GM18499 (cell line): ENCODE measurements at regions not wholly inside any gene's neighbourhood (a gene's known extent, or its start where the extent isn't known, plus 50 kb on each side); places are given as distances from the start of the nearest gene placed in this dataset.

Experiments used
- ATAC-seq: cut with Tn5 transposase; IDR thresholded peaks from one replicate; pipeline ENCODE4 v1.9.1; 2021; ENCODE audit warnings: moderate number of reproducible peaks; ENCODE audit not compliant: insufficient read depth, unreplicated experiment

DNA sequence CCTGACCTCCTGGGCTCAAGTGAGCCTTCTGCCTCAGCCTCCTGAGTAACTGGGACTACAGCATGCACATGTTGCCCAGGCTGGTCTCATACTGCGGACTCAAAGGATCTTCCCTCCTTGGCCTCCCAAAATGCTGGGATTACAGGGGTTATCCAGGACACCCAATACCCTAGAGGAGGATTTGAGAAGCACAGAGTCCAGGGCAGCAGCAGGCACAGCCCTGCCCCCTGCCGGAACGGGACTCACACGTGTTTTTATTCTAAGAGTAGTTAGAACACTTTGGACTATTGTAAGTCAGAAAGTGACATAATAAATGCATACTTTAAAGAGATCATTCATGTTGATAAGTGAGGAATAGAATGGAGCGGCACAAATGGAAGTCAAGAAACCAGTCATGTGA lies 80.2 kb downstream of the C6orf118 start:
- no peak for ATAC-seq

DNA sequence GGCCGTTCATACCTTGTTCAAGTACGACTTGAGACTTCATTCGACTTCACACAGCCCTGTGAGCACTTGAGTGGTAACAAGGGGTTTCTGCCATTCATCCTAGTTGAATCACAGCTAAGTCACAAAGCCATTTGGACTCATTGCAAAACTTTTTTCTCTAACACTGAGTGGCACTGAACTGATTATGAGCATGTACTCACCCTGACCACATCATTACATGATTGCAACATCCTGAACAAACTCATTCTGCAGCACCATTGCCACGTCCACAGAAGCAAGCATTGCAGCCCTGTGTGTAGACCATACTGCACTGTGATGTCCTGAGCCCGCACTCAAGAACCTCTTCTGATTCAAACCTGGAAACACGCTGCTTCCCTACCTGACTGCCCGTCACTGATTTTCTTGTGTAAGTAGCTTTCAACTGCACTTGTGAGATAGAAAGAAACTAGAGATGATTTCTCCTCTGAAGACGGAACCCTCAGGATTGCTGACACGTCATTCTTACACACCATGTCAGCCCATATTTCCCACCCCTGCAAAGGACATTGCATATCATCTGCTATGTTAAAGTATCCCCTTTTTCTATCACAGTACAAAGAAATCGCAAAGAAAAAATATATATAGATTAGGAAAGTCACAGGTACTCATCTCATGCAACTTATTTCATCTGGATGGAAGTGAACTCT lies 81.6 kb downstream of the C6orf118 start:
- no peak for ATAC-seq

DNA sequence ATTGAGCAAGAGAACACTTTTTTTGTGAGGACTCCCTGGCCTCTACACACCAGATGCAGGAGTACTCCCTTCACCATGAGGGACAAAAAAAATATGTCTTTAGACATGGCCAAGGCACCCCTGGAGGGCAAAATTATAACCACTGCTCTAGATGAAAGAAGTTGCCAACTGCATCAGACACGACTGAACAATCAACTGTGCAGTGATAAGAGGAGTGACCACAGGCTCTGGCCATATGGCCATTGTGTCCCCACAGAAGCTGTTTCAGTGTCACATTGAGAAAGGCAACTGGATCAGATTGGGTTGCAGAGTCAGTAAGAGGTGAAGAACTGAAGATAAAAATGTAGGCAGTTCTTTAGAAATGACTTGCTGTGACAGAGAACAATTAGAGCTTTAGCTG lies 85.7 kb downstream of the C6orf118 start:
- no peak for ATAC-seq

DNA sequence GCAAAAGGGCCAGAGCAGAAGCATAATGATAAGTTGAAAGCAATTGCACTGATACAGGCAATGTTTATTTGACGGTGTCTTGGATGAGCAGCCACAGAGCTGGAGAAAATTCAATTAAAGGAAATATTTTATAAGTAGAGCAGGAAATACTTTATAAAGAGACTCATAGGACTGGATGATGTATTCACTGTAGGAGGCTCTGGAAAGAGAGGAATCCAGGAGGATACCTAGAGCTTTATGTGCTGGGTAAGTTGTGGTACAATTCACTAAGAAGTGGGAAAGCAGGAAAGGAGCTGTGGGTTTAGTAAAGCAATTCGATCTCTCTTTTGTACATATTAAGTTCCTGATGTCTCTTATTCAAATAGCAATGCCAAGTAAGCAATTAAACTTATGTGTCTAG lies 86.3 kb downstream of the C6orf118 start:
- ATAC-seq = no peak

DNA sequence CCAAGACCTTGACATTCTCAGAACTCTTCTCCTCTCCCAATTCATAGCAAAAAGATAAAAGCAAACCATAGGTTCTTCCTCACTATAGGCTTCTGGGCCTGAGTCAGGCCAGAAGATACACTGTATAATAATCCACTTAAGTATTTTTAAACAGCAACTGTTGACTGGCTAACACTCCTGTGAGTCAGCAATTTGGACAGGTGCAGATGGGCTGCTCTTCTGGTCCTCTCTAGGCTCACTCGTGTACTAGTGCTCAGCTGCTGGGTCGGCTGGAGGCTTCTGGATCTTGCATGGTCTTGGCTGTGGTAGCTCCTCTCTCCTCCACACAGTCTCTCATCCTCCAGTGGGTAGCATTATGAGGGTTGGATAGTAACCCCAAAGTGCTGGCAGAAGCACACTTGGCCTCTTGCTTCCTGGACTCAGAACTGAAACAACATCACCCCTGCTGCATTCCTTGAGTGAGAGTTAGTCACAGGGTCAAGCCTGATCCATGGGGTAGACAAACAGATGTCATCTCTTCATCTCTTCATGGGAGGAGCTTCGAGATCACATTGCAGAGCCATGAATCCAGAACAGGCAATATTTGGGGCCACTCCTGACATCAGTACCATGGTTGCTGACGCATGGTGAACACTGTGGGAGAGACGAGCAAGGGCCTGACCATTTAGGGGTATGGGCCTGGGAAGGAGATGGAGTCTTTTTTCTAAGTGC lies 86.9 kb downstream of the C6orf118 start:
- ATAC-seq = no peak

DNA sequence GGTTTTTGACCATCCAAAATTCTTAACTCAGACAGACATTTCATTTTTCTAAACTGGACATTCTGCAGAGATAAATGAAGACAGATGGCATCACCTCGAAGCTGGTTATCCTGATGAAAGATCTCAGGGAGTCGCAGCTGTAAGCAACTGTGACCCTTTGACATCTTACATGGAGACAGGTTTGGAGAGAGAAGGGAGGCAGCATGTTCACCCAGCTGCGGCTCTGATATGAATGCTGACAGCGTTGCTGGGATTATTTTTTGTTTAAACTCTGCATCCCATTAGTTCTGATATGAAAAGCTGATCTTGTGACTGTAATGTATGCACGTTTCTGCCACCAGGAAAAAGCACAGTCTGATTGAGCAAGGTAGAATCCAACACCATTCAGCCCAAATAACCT lies 89.4 kb downstream of the C6orf118 start:
- ATAC-seq = no peak

DNA sequence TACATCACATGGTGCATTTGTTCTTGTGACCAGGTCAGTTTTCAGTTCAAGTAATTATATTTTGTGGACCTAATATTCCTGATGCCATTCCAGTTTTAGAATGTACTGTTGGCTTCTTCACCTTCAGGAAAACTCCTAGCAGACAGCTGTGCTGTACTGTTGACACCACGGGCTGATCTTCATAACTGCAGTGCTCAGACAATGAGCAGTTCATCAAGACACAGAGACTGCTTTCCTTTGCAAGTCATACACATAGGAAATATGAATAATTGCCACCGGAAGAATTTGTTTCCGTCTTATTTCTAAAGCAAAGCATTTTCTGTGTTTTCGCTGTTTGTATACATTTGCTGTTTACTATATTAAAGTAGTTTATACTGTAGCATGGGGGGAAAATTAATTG lies 89.8 kb downstream of the C6orf118 start:
- no peak for ATAC-seq

DNA sequence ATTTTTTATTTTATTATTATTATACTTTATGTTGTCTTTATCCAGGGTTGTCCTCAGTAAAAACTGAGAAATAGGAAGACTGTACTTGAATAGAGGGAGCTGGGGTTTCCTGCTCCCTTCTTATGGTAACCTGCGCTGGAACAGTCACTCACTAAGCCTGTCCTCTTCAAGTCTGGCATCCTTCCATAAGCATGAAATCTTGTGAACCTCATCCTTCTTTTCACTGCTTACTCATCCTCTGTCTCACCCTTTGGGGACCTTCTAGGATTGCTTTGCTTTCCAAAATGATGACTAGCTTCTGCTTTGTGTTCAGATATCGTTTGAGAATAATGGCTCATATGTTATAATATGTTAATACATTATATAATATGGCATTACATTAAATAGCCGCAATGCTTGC lies 90.6 kb downstream of the C6orf118 start:
- ATAC-seq = no peak

DNA sequence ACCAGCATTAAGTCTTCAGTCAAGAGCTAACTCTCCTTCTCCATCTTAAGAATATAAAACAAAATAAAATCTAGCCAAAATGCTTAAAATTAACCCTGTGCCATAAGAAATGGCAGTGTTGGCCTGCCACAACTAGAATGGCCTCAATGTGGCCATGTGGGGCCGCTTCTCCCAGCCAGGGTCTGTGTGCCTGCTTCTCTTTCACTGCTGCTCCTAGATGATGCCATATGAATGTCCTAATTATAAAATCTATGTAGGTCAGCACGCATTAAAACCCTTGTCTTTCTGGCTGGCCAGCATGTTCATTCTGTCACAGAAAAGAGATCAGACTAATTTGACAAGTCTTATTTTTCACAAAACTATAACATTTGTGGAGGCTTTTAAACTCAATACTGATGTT lies 102.6 kb downstream of the C6orf118 start:
- no peak for ATAC-seq

DNA sequence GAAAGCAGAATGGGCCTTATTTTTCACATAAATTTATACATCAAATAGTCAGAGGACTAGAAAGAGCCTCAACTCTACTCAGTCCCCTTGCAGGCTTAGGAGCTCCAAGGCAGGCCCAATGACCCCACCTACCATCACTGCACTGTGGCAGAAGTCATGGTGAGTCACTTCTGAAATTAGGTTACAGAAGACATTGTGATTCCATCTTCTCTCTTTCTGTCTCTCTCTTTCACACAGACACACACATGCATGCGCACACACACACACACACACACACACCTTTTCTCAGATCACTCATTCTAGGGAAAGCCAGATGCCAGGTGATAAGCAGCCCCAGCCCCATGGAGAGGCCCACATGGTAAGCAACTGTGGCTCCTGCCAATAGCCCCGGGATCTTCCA lies 103.8 kb downstream of the C6orf118 start:
- ATAC-seq = no peak

DNA sequence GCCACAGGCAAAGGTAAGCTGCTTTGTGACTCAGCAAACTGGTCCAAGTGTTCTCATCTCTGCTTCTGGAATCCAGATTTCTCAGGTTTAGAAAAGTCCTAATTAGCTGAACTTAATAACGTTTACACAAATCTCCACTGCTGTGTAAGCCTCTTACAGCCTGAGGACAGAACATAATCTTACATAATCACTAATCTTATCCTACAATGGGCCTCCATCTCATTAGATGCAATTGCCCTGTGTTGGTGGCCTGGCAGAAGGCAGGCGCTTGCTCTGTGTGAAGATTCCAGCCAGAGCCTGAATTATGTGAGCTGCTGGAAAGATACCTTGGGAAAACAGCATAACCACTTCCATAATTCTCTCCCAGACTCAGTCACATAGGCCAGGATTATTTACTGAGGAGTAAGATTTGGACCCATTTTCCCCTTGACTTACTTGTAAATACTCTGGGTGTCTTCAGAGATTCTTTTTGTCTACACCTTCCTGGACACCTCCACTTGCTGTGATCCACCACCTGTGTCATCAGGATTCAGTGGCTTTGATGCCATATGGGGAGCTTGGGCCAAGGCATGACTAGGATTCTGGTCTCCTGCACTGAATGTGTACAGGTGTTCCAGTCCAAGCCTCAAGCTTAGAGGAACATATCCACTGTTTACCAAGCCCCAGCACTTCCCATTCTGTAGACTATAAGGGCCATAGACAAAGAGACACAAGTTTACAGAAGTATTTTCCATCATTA lies 104.4 kb downstream of the C6orf118 start:
- no peak for ATAC-seq

DNA sequence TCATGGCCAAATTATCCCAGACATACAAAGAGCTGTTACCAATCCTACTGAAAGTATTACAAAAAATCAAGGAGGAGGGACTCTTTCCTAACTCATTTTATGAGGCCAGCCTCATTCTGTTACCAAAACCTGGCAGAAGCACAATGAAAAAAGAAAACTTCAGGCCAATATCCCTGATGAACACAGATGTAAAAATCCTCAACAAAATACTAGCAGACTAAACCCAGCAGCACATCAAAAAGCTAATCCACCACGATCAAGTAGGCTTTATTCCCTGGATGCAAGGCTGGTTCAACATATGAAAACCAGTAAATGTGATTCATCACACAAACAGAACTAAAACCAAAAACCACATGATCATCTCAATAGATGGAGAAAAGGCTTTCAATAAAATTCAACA lies 109.2 kb downstream of the C6orf118 start:
- ATAC-seq = no peak

DNA sequence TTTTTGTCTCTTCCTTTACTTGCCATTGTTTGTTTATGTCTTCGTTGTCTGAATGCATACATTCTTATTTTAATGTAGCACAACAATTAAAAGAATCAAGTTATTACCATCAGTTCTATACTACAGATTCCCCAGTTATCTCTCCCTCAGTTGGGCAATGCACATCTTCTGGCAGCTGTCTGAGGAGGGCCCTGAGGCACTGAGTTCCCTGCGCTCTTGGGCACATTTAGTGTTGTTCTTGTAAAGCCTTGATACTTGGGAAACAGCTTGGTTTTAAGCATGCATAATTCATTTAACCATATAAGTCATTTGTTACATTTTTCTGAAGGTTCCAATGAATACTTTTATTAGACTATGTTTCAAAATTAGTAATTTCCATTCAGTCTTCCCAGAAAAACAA lies 117.9 kb downstream of the C6orf118 start:
- ATAC-seq = no peak

DNA sequence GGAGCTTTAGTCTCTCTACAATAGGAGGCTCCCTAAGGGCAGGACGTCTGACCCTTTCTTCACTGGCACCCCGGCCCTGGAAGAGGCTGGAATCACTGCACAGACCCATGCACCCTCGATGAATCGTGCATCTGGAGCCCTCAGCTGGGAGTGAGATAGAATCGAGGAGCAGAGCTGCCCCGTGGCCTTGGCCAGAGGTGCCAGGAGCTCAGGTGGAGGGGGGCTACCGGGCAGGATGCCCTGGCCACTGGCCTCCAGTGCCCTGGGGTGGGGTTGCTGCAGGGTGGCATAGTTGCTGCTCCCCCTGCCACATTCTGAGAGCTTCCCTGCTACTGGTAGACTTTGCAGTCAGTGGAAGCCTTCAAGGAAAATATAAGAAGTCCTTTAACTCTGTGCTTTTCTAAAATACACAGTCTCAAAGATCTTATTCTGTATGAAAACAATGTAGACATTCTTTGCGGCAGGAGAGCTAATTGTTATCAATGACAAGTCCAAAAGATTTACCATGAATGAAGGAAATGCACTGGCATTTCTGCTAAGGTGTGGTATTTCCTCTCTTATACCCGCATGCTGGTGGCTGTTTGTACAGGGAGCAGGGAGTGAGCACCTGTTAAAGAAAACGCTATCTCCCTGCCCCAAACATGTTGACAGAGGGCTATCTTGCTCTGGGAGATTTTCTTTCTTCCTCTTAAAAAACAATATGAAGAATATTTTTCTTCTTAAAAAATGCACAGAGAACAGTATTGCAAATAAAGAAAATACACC lies 122.8 kb downstream of the C6orf118 start:
- no peak for ATAC-seq

DNA sequence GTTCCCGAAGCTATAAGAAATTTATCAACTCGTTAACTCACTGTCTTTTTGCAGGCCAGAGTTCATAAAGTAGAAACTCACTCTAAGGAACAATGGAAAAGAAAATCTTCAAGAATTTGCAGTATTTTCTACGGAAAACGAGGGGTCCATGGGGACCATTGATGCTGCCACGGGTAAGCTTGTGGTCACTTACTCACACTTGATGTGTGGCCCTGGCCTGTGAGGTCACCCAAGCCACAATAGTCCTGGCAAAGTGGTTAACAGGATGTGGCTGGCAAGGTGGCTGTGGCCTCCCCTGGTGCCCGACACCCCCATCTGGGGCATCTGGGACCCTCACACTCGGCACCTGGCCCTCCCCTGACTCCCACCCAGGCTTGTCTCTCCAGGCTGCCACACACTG lies 123.4 kb downstream of the C6orf118 start:
- no peak for ATAC-seq

DNA sequence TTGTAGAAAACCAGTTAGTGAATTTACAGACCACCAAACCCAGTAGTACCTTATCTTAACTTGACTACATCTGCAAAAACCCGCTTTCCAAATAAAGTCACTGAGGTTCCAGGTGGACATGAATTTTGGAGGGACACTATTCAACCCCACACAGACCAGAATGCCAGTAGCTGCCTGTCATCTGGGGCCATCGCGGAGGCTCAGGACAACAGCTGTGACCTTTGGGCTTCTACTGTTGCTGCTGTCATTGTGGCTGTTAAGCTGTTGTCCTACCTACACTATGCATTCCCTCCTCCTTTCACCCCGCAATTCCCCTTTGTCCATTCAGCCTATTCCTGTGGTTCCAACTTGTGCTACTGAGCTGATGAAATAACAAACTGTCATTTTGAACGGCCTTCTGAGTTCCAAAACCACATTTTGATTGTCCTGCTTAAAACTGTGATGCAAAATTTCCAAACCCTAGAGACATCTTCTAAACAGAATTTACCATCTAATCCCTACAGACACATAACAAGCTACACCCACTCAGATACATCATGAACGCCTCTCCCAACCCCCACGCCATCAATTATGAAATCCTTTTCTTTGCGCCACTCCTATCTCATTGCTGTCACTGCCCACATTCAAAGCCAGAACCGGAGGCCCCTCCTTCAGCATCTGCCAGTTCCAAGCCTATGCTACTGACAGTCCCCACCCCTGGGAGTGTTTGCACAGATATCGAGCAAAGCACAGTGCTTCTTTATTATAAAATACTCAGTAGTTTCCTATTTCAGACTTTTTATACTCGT lies 125.0 kb downstream of the C6orf118 start:
- no peak for ATAC-seq

DNA sequence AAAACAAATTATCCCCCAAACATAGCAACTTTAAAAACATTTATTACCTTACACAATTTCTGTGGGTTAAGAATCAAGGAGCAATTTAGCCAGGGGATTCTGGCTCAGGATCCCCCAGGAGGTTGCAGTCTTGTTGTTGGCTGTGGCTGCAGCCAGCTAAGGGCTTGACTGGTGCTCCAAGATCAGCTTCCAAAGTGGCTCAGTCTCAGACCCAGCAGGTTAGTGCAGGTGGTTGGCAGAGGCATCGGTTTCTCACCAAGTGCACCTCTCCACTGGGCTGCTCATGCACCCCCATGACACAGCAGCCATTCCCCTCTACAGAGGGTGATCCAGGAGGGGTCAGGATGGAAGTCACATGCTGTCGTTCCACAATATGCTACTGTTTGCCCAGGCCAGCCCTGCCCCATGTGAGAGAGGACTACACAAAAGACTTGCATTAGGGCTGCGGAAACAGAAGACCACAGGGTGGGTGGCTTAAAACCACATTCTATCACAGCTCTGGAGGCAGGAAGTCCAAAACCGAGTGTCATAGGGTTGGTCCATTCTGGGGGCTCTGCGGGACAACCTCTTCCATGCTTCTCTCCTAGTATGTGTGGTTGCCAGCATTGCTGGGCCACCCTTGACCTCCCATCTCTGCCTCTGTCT lies 125.8 kb downstream of the C6orf118 start:
- no peak for ATAC-seq

DNA sequence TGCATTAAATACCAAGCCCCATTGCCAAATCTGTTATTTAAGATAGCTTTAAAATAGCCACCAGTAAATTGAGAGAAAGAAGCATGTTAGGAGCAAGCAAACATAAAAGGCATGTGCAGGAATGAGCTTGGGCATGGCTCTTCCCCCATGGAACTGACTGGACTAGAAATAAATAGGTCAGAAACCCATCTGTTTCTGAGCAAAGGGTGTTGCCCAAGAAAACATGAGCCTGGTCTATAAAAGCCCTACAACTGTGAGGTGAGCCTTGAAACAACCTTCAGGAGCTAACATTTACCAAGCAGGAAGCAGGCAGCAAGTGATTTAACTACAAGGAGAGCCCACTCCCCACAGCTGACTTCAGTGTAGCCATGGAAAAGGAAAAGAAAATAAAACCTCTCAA lies 126.3 kb downstream of the C6orf118 start:
- no peak for ATAC-seq

DNA sequence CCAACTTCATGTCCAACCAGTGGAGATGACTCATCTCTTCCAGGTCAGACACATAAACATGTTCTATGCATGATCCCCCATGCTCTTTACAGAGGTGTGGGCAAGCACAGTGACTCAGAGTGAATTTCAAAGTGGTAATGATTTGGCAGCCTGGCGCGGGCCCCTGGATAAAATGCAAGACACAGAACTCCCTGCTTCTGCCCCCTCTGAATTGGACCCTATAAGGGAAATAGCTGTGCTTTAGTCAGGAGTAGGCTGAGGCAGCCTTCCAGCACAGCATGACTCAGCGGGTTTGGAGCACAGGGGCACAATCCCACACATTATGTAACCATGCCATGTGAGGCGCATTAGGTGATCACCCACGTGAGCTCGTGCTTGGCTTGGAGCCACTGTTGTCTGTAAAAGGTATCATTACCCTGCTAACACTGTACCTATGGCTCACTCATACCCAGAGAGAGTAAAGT lies 127.4 kb downstream of the C6orf118 start:
- no peak for ATAC-seq
